ENCODE measurements at regions not wholly inside any gene's neighbourhood (a gene's known extent, or its start where the extent isn't known, plus 50 kb on each side); places are given as distances from the start of the nearest gene placed in this dataset.

GRCh38 chr3:66747261-66747660, 246.4 kb upstream of the LRIG1 start (continued):
- TF ChIP-seq RAD21 (IDR thresholded peaks at IDR 0.05; ENCODE audit: insufficient read depth, low read depth, low read length), result no peak

GRCh38 chr3:66747696-66748095, 246.9 kb upstream of the LRIG1 start:
- in situ Hi-C loops (cut with MboI) (no loop called here), intact Hi-C loops (cut with micrococcal nuclease; ENCODE audit: unreplicated experiment) (no loop called here)
- ChIA-PET RAD21 (ENCODE audit: unreplicated experiment) (no interaction called here), SMC1A (ENCODE audit: uncharacterized antibody, unreplicated experiment) (no interaction called here), CTCF (interaction anchor here (1.2 kb wide), 1 partner anchor 494 kb away, joined by 3 read pairs; no protein-coding TSS in a partner anchor), POLR2A (no interaction called here)
- Histone ChIP-seq H3K4me1 (ENCODE audit: control insufficient read depth, insufficient read depth, low read length) (no peaks in the 10 kb centered on the region), H3K36me3 (ENCODE audit: control insufficient read depth in 2 of 2, insufficient read depth in 2 of 2, low read length in 1 of 2) (no peaks in the 10 kb centered on the region), H3K79me2 (ENCODE audit: control insufficient read depth, insufficient read depth, low read length) (no peaks in the 10 kb centered on the region), H3K27ac (ENCODE audit: control insufficient read depth, insufficient read depth) (no peak overlapping the region), H3K27me3 (replicated peaks in 1 of 2; ENCODE audit: control insufficient read depth in 2 of 2, insufficient read depth in 2 of 2, low read length in 1 of 2) (no peaks in the 10 kb centered on the region), H4K20me1 (ENCODE audit: control insufficient read depth, insufficient read depth) (no peaks in the 10 kb centered on the region), H3K4me3 (no peak overlapping the region), H3K9ac (ENCODE audit: control insufficient read depth, insufficient read depth, low read length) (no peak overlapping the region), H3K4me2 (ENCODE audit: control insufficient read depth, insufficient read depth) (no peak overlapping the region), H2AFZ (ENCODE audit: control insufficient read depth, low read depth, low read length) (no peak overlapping the region), H3K9me3 (replicated peaks; ENCODE audit: control insufficient read depth, insufficient read depth, low read length) (no peaks in the 10 kb centered on the region)
- DNase-seq (ENCODE audit: low read depth, low spot score) (no peak), FAIRE-seq (no peak), ATAC-seq (no peak)
- TF ChIP-seq CUX1 (IDR thresholded peaks at IDR 0.05; ENCODE audit: insufficient replicate concordance, low read depth, low read length), result no peak
- TF ChIP-seq JUNB (IDR thresholded peaks at IDR 0.05), result no peak
- TF ChIP-seq RUNX3 (IDR thresholded peaks at IDR 0.05; ENCODE audit: low read length), result no peak
- no peak for TF ChIP-seq FOXK2 (IDR thresholded peaks at IDR 0.05)
- TF ChIP-seq MYC (IDR thresholded peaks at IDR 0.05; ENCODE audit: insufficient read depth, insufficient read length, insufficient replicate concordance, low read length, severe bottlenecking), result no peak
- TF ChIP-seq TCF7 (IDR thresholded peaks at IDR 0.05; ENCODE audit: borderline replicate concordance), result no peak
- no peak for TF ChIP-seq RB1 (IDR thresholded peaks at IDR 0.05; ENCODE audit: borderline replicate concordance)
- TF ChIP-seq REST (IDR thresholded peaks at IDR 0.05; ENCODE audit: low read depth, low read length), result no peak
- no peak for TF ChIP-seq MEF2A (IDR thresholded peaks at IDR 0.05; ENCODE audit: insufficient read depth, low read depth, low read length)
- TF ChIP-seq EZH2 (IDR thresholded peaks at IDR 0.05; ENCODE audit: borderline replicate concordance, control insufficient read depth, low read depth, low read length), result no peak
- BruUV-seq (replicated peaks), result no TSS peak
- 21% methylated on average over 2 of the region's 4 CpGs for WGBS (ENCODE audit: insufficient coverage, insufficient replicate concordance, low lambda C conversion rate, missing lambda C conversion rate)

Measured in GM12878 (cell line).